ENCODE measurements at regions not wholly inside any gene's neighbourhood (a gene's known extent, or its start where the extent isn't known, plus 50 kb on each side); places are given as distances from the start of the nearest gene placed in this dataset.

GRCh38 chr7:120205101-120205500 lies 67.9 kb upstream of the KCND2 start:
- H3K9me3 Mint-ChIP-seq (ENCODE audit: unreplicated experiment) = no peaks in the 10 kb centered on the region
- no peaks in the 10 kb centered on the region for H3K9me3 ChIP-seq (ENCODE audit: insufficient read depth, low read depth, low read length)
- H3K27me3 ChIP-seq (ENCODE audit: insufficient read depth, low read length) = no peaks in the 10 kb centered on the region
- no peak overlapping the region for H3K4me3 ChIP-seq (ENCODE audit: insufficient read depth, low read depth, low read length)
- H2AFZ ChIP-seq (ENCODE audit: low read depth, low read length) = no peak overlapping the region
- no peak for TF ChIP-seq EZH2 (IDR thresholded peaks at IDR 0.05; ENCODE audit: insufficient read depth, low read length)
- TF ChIP-seq, protein P1, sequence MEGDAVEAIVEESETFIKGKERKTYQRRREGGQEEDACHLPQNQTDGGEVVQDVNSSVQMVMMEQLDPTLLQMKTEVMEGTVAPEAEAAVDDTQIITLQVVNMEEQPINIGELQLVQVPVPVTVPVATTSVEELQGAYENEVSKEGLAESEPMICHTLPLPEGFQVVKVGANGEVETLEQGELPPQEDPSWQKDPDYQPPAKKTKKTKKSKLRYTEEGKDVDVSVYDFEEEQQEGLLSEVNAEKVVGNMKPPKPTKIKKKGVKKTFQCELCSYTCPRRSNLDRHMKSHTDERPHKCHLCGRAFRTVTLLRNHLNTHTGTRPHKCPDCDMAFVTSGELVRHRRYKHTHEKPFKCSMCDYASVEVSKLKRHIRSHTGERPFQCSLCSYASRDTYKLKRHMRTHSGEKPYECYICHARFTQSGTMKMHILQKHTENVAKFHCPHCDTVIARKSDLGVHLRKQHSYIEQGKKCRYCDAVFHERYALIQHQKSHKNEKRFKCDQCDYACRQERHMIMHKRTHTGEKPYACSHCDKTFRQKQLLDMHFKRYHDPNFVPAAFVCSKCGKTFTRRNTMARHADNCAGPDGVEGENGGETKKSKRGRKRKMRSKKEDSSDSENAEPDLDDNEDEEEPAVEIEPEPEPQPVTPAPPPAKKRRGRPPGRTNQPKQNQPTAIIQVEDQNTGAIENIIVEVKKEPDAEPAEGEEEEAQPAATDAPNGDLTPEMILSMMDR (IDR thresholded peaks at IDR 0.05; ENCODE audit: insufficient read depth, low read depth, low read length) = no peak
- H3K79me2 ChIP-seq (ENCODE audit: insufficient read depth, low read length) = no peaks in the 10 kb centered on the region
- no peaks in the 10 kb centered on the region for H3K27me3 Mint-ChIP-seq (ENCODE audit: low read depth, unreplicated experiment)
- no peak overlapping the region for H3K27ac Mint-ChIP-seq (ENCODE audit: unreplicated experiment)
- H3K27ac ChIP-seq (ENCODE audit: low read depth, low read length) = no peak overlapping the region
- DNase-seq (ENCODE audit: low read depth) (no peak), FAIRE-seq (no peak)
- no peak overlapping the region for H3K9ac ChIP-seq (ENCODE audit: low read length)
- no peaks in the 10 kb centered on the region for H3K36me3 Mint-ChIP-seq (ENCODE audit: low read depth, unreplicated experiment)
- no peak overlapping the region for H3K4me3 Mint-ChIP-seq (ENCODE audit: unreplicated experiment)
- no peak overlapping the region for H3K4me2 ChIP-seq (ENCODE audit: low read length)
- H3K4me1 ChIP-seq (ENCODE audit: insufficient read depth, low read length) = no peaks in the 10 kb centered on the region
- no peaks in the 10 kb centered on the region for H4K20me1 ChIP-seq (ENCODE audit: insufficient read depth, low read length)
- no peaks in the 10 kb centered on the region for H3K36me3 ChIP-seq (ENCODE audit: insufficient read depth, low read length)
- no peaks in the 10 kb centered on the region for H3K4me1 Mint-ChIP-seq (ENCODE audit: low read depth, unreplicated experiment)

- Mint-ChIP-seq H3K4me3 (ENCODE audit: unreplicated experiment) (no peak overlapping the region), H3K27ac (ENCODE audit: unreplicated experiment) (no peak overlapping the region), H3K27me3 (ENCODE audit: low read depth, unreplicated experiment) (no peaks in the 10 kb centered on the region), H3K36me3 (ENCODE audit: low read depth, unreplicated experiment) (no peaks in the 10 kb centered on the region), H3K9me3 (ENCODE audit: unreplicated experiment) (peaks cover 6% of the 10 kb centered on the region), H3K4me1 (ENCODE audit: low read depth, unreplicated experiment) (no peaks in the 10 kb centered on the region)
- H3K9ac ChIP-seq (ENCODE audit: low read length) = no peak overlapping the region
- FAIRE-seq = no peak
- no peak overlapping the region for H3K27ac ChIP-seq (ENCODE audit: low read depth, low read length)
- H3K4me2 ChIP-seq (ENCODE audit: low read length) = no peak overlapping the region
- DNase-seq (ENCODE audit: low read depth) = no peak
- no peaks in the 10 kb centered on the region for H4K20me1 ChIP-seq (ENCODE audit: insufficient read depth, low read length)
- no peaks in the 10 kb centered on the region for H3K4me1 ChIP-seq (ENCODE audit: insufficient read depth, low read length)
- H2AFZ ChIP-seq (ENCODE audit: low read depth, low read length) = no peak overlapping the region
- no peaks in the 10 kb centered on the region for H3K9me3 ChIP-seq (ENCODE audit: insufficient read depth, low read depth, low read length)
- H3K79me2 ChIP-seq (ENCODE audit: insufficient read depth, low read length) = no peaks in the 10 kb centered on the region
- TF ChIP-seq, protein P1 (IDR thresholded peaks at IDR 0.05; ENCODE audit: insufficient read depth, low read depth, low read length) = no peak
- no peak for TF ChIP-seq EZH2 (IDR thresholded peaks at IDR 0.05; ENCODE audit: insufficient read depth, low read length)
- H3K36me3 ChIP-seq (ENCODE audit: insufficient read depth, low read length) = no peaks in the 10 kb centered on the region
- no peak overlapping the region for H3K4me3 ChIP-seq (ENCODE audit: insufficient read depth, low read depth, low read length)
- H3K27me3 ChIP-seq (ENCODE audit: insufficient read depth, low read length) = no peaks in the 10 kb centered on the region
Measured at GRCh38 chr7:120207037-120207436, 65.9 kb upstream of the KCND2 start.

- H3K27me3 ChIP-seq (ENCODE audit: insufficient read depth, low read length) = no peaks in the 10 kb centered on the region
- no peak for DNase-seq (ENCODE audit: low read depth)
- H3K36me3 Mint-ChIP-seq (ENCODE audit: low read depth, unreplicated experiment) = no peaks in the 10 kb centered on the region
- H3K4me3 ChIP-seq (ENCODE audit: insufficient read depth, low read depth, low read length) = no peak overlapping the region
- H3K9ac ChIP-seq (ENCODE audit: low read length) = no peak overlapping the region
- no peaks in the 10 kb centered on the region for H3K9me3 ChIP-seq (ENCODE audit: insufficient read depth, low read depth, low read length)
- no peak for FAIRE-seq
- no peak overlapping the region for H3K27ac Mint-ChIP-seq (ENCODE audit: unreplicated experiment)
- H3K4me2 ChIP-seq (ENCODE audit: low read length) = no peak overlapping the region
- no peaks in the 10 kb centered on the region for H3K4me1 Mint-ChIP-seq (ENCODE audit: low read depth, unreplicated experiment)
- H3K4me1 ChIP-seq (ENCODE audit: insufficient read depth, low read length) = no peaks in the 10 kb centered on the region
- no peaks in the 10 kb centered on the region for H4K20me1 ChIP-seq (ENCODE audit: insufficient read depth, low read length)
- H3K27ac ChIP-seq (ENCODE audit: low read depth, low read length) = no peak overlapping the region
- H3K36me3 ChIP-seq (ENCODE audit: insufficient read depth, low read length) = no peaks in the 10 kb centered on the region
- H3K27me3 Mint-ChIP-seq (ENCODE audit: low read depth, unreplicated experiment) = no peaks in the 10 kb centered on the region
- H3K9me3 Mint-ChIP-seq (ENCODE audit: unreplicated experiment) = peaks cover under 1% of the 10 kb centered on the region
- no peak for TF ChIP-seq EZH2 (IDR thresholded peaks at IDR 0.05; ENCODE audit: insufficient read depth, low read length)
- TF ChIP-seq, protein P1 (IDR thresholded peaks at IDR 0.05; ENCODE audit: insufficient read depth, low read depth, low read length) = no peak
- H3K79me2 ChIP-seq (ENCODE audit: insufficient read depth, low read length) = no peaks in the 10 kb centered on the region
- no peak overlapping the region for H3K4me3 Mint-ChIP-seq (ENCODE audit: unreplicated experiment)
- H2AFZ ChIP-seq (ENCODE audit: low read depth, low read length) = no peak overlapping the region
Measured at GRCh38 chr7:120215654-120216053, 57.3 kb upstream of the KCND2 start.

Data from astrocyte (in vitro differentiated cells and primary cell).